ENCODE measurements at regions not wholly inside any gene's neighbourhood (a gene's known extent, or its start where the extent isn't known, plus 50 kb on each side); places are given as distances from the start of the nearest gene placed in this dataset.

- no peak for TF ChIP-seq CTCF (conservative IDR thresholded peaks at IDR 0.05 in 1 of 2, IDR thresholded peaks at IDR 0.05 in 1 of 2; ENCODE audit: extremely low read depth in 1 of 2, insufficient read depth in 1 of 2, low read depth in 1 of 2, low read length in 2 of 2)
- no peak for TF ChIP-seq EZH2 (IDR thresholded peaks at IDR 0.05; ENCODE audit: borderline replicate concordance, low read length)
Observed at GRCh38 chr7:94239661-94240234, 154.9 kb upstream of the COL1A2 start.
